GM12872 (cell line): ENCODE measurements at regions not wholly inside any gene's neighbourhood (a gene's known extent, or its start where the extent isn't known, plus 50 kb on each side); places are given as distances from the start of the nearest gene placed in this dataset.

Experiments used
- TF ChIP-seq, protein P1 (sequence below): IDR thresholded peaks from 3 replicates; pipeline ENCODE4 v1.5.1; 2011; ENCODE audit warnings: low read depth, mild to moderate bottlenecking, low read length, moderate library complexity; ENCODE audit not compliant: insufficient read depth

- TF ChIP-seq, protein P1, sequence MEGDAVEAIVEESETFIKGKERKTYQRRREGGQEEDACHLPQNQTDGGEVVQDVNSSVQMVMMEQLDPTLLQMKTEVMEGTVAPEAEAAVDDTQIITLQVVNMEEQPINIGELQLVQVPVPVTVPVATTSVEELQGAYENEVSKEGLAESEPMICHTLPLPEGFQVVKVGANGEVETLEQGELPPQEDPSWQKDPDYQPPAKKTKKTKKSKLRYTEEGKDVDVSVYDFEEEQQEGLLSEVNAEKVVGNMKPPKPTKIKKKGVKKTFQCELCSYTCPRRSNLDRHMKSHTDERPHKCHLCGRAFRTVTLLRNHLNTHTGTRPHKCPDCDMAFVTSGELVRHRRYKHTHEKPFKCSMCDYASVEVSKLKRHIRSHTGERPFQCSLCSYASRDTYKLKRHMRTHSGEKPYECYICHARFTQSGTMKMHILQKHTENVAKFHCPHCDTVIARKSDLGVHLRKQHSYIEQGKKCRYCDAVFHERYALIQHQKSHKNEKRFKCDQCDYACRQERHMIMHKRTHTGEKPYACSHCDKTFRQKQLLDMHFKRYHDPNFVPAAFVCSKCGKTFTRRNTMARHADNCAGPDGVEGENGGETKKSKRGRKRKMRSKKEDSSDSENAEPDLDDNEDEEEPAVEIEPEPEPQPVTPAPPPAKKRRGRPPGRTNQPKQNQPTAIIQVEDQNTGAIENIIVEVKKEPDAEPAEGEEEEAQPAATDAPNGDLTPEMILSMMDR, result no peak
These were observed 166.1 kb upstream of the TCERG1L start for GRCh38 chr10:131477457-131478121.

DNA sequence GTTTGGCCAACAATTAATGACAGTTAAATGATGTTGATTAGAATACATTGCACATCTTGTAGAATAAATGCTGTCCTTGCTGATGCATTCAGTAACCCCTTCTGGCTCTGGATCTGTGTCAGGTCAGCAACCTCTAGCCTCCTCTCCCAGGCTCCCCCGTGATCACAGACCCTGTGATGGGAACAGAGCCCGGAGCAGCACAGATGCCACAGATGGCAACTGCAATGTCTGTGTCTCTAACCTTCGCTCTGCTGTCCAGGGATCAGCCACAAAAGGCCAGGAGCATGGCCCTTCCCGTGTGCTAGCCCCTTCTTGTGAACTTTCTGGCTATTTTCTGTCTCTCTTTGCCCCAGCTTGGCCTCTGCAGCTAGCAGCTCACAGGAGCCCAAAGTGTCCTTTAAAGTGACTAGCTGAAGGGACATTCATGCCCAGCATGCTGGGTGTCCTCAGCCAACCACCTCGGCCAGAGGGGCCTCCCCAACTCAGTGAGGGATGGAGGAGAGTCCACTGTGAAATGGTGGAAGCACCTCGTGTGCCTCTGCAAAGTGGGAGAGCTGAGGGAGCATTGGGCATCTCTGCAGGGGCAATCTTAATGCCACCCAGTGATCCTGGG lies 167.0 kb upstream of the TCERG1L start:
- TF ChIP-seq, protein P1, result no peak

DNA sequence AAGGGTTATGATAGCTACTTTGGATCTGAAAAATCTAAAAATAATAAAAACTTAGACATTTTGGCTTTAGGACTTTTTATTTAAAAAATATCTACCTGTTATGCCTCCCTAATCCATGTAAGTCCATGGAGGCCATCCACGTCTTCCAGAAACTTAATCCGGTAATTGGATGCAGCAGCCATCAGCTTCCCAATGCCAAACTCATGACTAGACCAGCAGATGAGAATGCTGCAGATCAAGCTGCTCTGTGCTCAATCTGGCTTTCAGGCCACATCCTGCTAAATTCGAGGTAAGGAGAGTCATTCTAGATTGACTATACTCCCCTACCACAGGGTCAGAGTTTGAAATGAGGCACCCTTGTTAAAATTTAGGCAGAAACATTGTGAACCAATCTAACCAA lies 168.5 kb upstream of the TCERG1L start:
- TF ChIP-seq, protein P1, result no peak

GRCh38 chr10:131480861-131481260 lies 169.3 kb upstream of the TCERG1L start:
- TF ChIP-seq, protein P1, result no peak

DNA sequence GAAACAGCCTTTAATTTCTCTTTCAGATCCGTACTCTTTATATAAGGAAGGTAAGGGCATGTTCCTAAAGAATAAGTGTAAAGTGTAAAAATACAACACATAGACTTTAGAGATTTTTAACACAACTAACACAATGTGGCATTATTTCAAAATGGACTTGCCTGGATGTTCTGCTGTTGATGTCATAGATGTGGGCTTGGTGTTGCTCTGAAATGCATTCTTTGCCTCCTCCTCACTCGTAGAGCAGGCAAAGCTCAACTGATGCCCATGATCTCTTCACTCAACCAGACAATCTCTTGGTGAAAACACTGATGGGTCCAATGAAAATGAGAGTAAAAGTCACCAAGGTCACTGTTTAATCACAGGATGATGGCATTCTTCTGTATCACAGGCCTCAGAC lies 174.2 kb upstream of the TCERG1L start:
- TF ChIP-seq, protein P1, result no peak

- TF ChIP-seq, protein P1, result no peak
These were observed 176.3 kb upstream of the TCERG1L start for GRCh38 chr10:131487822-131488221.

DNA sequence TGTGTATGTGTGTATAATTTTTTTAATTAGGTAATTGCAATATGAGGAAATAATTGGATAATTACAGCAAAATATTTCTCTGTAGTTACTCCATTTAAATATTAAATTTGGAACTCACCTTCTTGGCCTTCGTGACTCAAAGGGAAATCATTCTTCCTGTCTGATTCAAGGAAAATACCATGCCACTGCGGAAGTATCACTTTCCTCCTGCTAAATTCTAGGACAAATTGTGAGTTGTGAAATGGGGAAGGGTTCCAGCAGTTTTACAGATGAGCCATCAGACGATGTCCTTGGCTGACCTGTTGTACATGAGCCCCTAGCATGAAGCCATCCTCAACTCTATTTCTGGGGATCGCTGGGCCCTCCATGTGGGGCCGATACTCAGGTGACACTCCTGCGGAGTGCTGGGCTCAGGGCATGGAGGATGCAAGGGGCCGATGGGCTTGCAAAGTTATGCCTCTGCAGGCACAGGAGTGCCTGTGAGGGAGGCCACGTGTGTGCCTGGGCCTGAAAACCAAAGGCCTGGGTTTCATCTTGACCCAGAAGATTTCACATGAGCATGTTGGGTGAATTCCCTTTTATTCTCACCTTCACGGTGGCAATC lies 179.6 kb upstream of the TCERG1L start:
- TF ChIP-seq, protein P1, result no peak
